Dendritic cell treated with granulocyte-macrophage colony-stimulating factor and Interleukin-4, amounts not matched to agents 40 ng/mL and 50 ng/mL, for 4 days (primary cell): ENCODE measurements at regions not wholly inside any gene's neighbourhood (a gene's known extent, or its start where the extent isn't known, plus 50 kb on each side); places are given as distances from the start of the nearest gene placed in this dataset.
"Not testable (repeated sequence)": the region's sequence is repeated elsewhere in the genome, so short reads cannot be mapped to it uniquely, and the experiment has no call there.

Experiments used
- H3K27ac Mint-ChIP-seq: one replicate; pipeline ENCODE4 v1.8.0; 2022; ENCODE audit warnings: mild to moderate bottlenecking, mixed read lengths
- H3K27me3 Mint-ChIP-seq: one replicate; pipeline ENCODE4 v1.8.0; 2022; ENCODE audit warnings: mild to moderate bottlenecking, mixed read lengths
- H3K36me3 Mint-ChIP-seq: one replicate; pipeline ENCODE4 v1.8.0; 2022; ENCODE audit warnings: low read depth, mixed read lengths
- H3K4me1 Mint-ChIP-seq: one replicate; pipeline ENCODE4 v1.8.0; 2022; ENCODE audit warnings: low read depth, mixed read lengths
- H3K4me3 Mint-ChIP-seq: one replicate; pipeline ENCODE4 v1.8.0; 2022; ENCODE audit warnings: mild to moderate bottlenecking, moderate library complexity, mixed read lengths
- H3K9me3 Mint-ChIP-seq: one replicate; pipeline ENCODE4 v1.8.0; 2022; ENCODE audit warnings: mixed read lengths
- intact Hi-C: fragments of 100-400 bp; cut with micrococcal nuclease; formaldehyde crosslinking; loops from one replicate; pipeline ENCODE4 v1.15.0; 2022

DNA sequence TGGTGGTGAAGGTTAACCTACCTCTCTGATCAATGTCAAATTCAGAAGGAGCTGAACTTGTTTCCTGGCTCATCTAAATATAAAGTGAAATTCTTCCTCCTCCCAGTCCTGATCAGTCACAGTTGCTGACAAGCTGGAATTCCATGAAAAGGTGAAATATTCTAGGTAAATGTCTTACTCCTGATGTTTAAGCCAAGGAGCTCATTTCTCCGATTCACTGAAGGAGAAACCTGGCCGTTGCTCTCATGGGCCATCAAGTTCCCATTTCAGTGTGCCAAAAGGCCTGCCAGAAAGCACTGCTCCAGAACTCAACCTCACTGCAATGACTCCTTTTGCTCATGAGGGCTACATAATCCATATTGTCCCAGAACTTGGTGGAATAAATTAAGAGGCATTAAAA lies 707.5 kb downstream of the GALC start:
- Mint-ChIP-seq H3K36me3 (no peaks in the 10 kb centered on the region), H3K27me3 (no peaks in the 10 kb centered on the region), H3K9me3 (peaks cover 32% of the 10 kb centered on the region), H3K27ac (no peak overlapping the region), H3K4me3 (no peak overlapping the region), H3K4me1 (no peaks in the 10 kb centered on the region)
- intact Hi-C loops, result no loop called here

DNA sequence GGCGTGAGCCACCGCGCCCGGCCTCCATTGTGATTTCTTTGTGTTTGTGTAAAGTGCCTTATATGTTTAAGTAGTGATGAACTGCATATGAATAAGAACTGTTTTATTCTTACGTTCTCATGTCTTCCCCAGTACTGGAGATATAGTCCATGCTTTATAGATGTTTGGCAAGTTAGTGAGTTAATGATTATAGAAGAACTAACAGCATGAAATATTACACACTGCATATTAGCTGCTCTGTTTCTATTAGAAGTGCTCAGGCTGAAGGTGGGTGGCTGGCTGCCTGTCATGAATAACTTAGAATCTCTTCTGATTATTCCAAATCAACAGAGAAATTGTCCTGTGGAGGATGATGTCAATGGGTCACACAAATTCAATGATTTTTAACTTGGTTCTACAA lies 709.4 kb downstream of the GALC start:
- H3K27me3 Mint-ChIP-seq, result no peaks in the 10 kb centered on the region
- H3K4me3 Mint-ChIP-seq, result no peak overlapping the region
- H3K9me3 Mint-ChIP-seq, result peaks cover 15% of the 10 kb centered on the region
- H3K36me3 Mint-ChIP-seq, result no peaks in the 10 kb centered on the region
- H3K4me1 Mint-ChIP-seq, result no peaks in the 10 kb centered on the region
- intact Hi-C loops, result no loop called here
- no peak overlapping the region for H3K27ac Mint-ChIP-seq

DNA sequence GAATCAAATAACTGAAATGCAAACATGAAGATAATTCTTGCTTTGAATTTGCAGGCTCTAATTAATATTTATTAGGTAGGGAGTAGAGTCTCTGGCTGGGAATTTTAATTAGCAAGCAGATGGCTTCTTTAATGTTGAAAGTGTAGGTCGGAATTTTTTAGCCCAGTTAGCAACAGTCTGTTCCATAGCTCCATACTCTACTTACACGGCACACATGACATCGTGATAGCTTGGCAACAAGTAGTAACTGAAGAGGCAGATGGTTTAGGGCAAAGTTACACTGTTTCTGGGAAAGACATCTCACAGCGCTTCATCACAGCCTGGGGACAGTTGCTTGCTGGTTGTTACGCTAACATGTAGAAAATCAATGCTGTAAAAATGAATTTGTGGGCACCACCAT lies 710.7 kb downstream of the GALC start:
- intact Hi-C loops, result no loop called here
- Mint-ChIP-seq H3K36me3 (no peaks in the 10 kb centered on the region), H3K27ac (no peak overlapping the region), H3K4me1 (no peaks in the 10 kb centered on the region), H3K27me3 (no peaks in the 10 kb centered on the region), H3K4me3 (no peak overlapping the region), H3K9me3 (peaks cover 12% of the 10 kb centered on the region)

DNA sequence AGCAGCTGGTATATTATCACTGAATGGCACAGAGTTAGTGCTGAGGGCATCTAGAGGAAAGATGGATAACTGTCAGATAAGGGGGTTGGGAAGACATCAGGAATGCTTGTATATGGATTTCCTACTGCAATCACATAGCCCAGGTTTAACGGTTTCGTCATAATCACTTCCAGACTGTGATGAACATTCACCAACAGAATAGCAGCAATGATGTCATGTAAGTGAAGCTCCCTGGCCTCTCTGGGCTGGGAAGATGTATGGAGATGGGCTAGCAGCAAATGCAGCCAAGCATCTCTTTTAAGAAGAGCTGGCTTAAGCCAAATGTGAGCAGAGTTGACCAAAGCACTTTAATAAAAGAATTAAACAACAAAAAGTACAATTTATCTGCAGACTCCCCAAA lies 714.6 kb downstream of the GALC start:
- no peak overlapping the region for H3K27ac Mint-ChIP-seq
- H3K27me3 Mint-ChIP-seq, result no peaks in the 10 kb centered on the region
- H3K4me1 Mint-ChIP-seq, result no peaks in the 10 kb centered on the region
- peaks cover 10% of the 10 kb centered on the region for H3K9me3 Mint-ChIP-seq
- H3K4me3 Mint-ChIP-seq, result no peak overlapping the region
- no peaks in the 10 kb centered on the region for H3K36me3 Mint-ChIP-seq
- intact Hi-C loops, result no loop called here

DNA sequence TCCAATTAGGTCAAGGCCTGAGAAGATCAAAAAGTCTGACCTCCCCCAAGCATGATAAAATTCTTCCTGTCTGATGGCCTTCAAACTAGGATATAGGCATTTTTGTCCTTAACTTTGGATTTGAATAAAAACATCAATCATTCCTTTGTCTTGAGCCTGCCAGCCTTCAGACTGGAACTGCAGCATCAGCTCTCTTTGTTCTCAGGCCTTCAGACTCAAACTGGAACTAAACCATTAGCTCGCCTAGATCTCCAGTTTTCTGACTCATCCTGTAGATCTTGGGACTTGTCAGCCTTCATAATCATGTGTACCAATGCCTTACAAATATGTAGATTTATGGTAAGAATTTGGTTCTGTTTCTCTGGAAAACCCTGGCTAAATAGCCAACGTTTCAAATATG lies 721.7 kb downstream of the GALC start:
- no peaks in the 10 kb centered on the region for H3K27me3 Mint-ChIP-seq
- no peak overlapping the region for H3K4me3 Mint-ChIP-seq
- intact Hi-C loops, result no loop called here
- no peaks in the 10 kb centered on the region for H3K36me3 Mint-ChIP-seq
- no peak overlapping the region for H3K27ac Mint-ChIP-seq
- no peaks in the 10 kb centered on the region for H3K4me1 Mint-ChIP-seq
- H3K9me3 Mint-ChIP-seq, result peaks cover 51% of the 10 kb centered on the region

DNA sequence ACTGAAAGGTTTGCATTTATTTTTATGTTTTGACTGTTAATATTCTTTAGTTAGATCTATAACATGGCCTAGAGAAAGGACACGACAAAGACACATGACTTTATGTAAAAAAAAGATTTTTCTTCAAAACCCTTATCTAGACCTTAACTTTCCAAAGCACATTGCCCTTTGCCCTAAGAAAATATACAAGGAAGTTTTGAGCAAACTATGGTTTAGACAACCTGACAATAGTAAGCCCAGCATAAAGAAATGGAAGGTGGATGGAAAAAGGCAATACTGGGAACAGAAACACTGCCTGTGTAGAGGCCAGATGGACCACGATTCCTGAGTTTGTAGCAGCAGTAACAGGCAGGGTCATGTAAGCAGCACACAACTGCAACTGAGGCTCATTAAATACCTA lies 724.0 kb downstream of the GALC start:
- H3K4me3 Mint-ChIP-seq, result no peak overlapping the region
- no peaks in the 10 kb centered on the region for H3K27me3 Mint-ChIP-seq
- H3K36me3 Mint-ChIP-seq, result no peaks in the 10 kb centered on the region
- no peak overlapping the region for H3K27ac Mint-ChIP-seq
- intact Hi-C loops, result no loop called here
- H3K4me1 Mint-ChIP-seq, result no peaks in the 10 kb centered on the region
- H3K9me3 Mint-ChIP-seq, result peaks cover 57% of the 10 kb centered on the region

DNA sequence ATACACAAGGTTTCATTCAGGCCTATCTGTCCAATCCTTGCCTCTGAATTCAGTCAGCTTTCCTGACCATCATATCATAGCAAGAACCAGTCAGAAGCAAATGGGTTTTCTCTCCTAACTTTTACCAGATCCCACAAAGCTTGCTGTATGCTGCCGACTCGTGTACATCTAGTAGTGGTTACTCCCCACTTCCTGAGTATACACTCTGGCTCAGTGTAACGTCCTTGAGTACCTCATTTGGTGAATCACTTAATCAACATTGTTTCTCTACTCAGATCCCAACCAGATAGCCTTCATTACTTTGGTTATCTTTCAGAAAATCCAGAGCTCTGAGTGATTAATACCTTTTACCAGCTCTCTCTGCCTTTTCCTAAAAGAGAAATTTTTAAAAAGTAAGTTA lies 728.2 kb downstream of the GALC start:
- Mint-ChIP-seq H3K27me3 (no peaks in the 10 kb centered on the region), H3K9me3 (peaks cover 21% of the 10 kb centered on the region), H3K4me3 (no peak overlapping the region), H3K27ac (no peak overlapping the region), H3K36me3 (no peaks in the 10 kb centered on the region), H3K4me1 (no peaks in the 10 kb centered on the region)
- intact Hi-C loops, result no loop called here

DNA sequence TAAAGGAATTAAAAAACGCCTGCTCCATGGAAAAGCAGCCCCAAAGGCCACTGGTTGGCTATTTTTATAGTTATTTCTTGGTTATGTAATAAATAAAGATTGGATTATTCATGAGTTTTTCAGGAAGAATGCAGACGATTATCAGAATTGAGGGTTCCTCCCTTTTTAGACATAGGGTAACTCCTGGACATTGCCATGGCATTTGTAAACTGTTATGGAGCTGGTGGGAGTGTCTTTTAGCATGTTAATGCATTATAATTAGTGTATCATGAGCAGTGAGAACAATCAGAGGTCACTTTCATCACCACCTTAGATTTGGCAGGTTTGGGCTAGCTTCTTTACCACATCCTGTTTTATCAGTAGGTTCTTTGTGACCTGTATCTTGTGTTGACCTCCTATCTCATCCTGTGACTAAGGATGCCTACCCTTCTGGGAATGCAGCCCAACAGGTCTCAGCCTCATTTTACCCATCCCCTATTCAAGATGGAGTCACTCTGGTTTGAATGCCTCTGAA lies 728.7 kb downstream of the GALC start:
- H3K27me3 Mint-ChIP-seq, result no peaks in the 10 kb centered on the region
- intact Hi-C loops, result no loop called here
- H3K4me1 Mint-ChIP-seq, result no peaks in the 10 kb centered on the region
- no peak overlapping the region for H3K27ac Mint-ChIP-seq
- no peak overlapping the region for H3K4me3 Mint-ChIP-seq
- no peaks in the 10 kb centered on the region for H3K36me3 Mint-ChIP-seq
- H3K9me3 Mint-ChIP-seq, result peaks cover 21% of the 10 kb centered on the region

DNA sequence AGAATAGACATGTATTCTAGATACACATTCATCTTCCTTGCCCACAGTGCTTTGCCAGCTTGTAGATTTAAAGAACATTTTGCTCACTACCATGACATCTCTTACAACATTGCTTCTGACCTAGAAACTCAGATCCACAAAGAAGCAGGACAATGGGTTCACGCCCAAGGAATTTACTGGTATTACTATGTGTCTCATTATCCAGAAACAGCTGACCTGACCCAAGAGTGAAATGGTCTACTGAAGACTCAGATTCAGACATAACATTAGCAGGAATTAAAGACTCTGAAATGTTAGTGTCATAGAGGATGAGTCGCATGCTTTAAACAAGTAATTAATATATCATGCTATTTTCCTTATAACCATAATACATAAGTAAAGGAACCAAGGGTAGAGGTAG lies 731.4 kb downstream of the GALC start:
- Mint-ChIP-seq H3K27ac (no peak overlapping the region), H3K9me3 (peaks cover 34% of the 10 kb centered on the region), H3K27me3 (no peaks in the 10 kb centered on the region), H3K4me3 (no peak overlapping the region), H3K4me1 (no peaks in the 10 kb centered on the region), H3K36me3 (no peaks in the 10 kb centered on the region)
- intact Hi-C loops, result no loop called here

DNA sequence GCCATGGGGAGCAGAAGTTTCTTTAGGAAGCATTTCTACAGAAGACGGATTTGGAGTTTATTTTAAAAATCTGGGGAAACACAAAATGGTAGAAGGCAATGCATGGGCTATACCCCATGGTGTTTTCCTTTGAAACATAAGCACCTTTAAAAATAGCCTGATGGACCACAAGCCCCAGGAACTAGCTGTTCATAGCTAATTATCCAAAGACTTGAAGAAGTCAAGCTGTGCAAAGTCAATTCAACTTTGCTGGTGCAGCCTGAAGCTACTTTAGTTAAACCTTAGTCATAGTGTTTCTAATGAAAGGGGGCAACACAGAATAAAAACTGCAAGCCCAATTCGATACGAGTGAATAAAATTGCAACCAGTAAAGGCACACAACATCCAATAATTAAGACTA lies 732.5 kb downstream of the GALC start:
- H3K27ac Mint-ChIP-seq, result no peak overlapping the region
- H3K4me3 Mint-ChIP-seq, result no peak overlapping the region
- H3K4me1 Mint-ChIP-seq, result no peaks in the 10 kb centered on the region
- intact Hi-C loops, result no loop called here
- no peaks in the 10 kb centered on the region for H3K27me3 Mint-ChIP-seq
- H3K36me3 Mint-ChIP-seq, result no peaks in the 10 kb centered on the region
- peaks cover 30% of the 10 kb centered on the region for H3K9me3 Mint-ChIP-seq

DNA sequence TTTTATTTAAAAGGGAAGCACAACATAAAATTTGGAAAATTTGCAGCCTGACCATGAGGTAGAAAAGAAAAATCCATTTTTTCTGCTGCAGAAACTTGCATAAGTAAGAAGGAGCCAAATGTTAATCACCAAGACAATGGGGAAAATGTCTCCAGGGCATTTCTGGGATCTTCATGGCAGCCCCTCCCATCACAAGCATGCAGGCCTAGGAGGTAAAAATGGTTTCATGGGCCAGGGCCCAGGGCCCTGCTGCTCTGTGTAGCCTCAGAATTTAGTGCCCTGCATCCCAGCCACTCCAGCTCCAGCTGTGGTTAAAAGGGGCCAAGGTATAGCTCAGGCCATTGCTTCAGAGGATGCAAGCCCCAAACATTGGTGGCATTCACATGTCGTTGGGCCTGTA lies 735.6 kb downstream of the GALC start:
- Mint-ChIP-seq H3K27ac (no peak overlapping the region), H3K27me3 (no peaks in the 10 kb centered on the region), H3K36me3 (no peaks in the 10 kb centered on the region), H3K4me3 (no peak overlapping the region), H3K9me3 (peaks cover 38% of the 10 kb centered on the region), H3K4me1 (no peaks in the 10 kb centered on the region)
- intact Hi-C loops, result no loop called here

DNA sequence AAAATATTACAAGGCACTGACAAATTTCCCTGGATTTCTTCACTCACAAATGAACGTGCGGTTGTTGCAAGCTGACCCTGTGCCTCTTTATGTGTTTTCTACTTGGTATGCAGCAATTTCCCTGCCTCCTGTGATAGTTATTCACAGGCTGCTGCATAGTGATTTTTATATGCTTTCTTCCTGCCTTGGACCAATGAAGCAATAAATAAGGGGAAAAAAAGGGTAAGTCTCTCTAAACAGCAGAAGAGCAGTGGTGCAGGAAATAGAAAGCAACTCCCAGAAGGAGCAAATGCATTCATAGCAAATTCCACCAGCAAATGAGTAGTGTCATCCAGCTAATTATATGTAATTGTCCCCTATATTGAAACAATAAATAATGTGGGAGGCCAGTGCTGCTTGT lies 737.9 kb downstream of the GALC start:
- Mint-ChIP-seq H3K27ac (no peak overlapping the region), H3K4me1 (no peaks in the 10 kb centered on the region), H3K4me3 (no peak overlapping the region), H3K9me3 (peaks cover 36% of the 10 kb centered on the region), H3K27me3 (no peaks in the 10 kb centered on the region), H3K36me3 (no peaks in the 10 kb centered on the region)
- intact Hi-C loops, result no loop called here

DNA sequence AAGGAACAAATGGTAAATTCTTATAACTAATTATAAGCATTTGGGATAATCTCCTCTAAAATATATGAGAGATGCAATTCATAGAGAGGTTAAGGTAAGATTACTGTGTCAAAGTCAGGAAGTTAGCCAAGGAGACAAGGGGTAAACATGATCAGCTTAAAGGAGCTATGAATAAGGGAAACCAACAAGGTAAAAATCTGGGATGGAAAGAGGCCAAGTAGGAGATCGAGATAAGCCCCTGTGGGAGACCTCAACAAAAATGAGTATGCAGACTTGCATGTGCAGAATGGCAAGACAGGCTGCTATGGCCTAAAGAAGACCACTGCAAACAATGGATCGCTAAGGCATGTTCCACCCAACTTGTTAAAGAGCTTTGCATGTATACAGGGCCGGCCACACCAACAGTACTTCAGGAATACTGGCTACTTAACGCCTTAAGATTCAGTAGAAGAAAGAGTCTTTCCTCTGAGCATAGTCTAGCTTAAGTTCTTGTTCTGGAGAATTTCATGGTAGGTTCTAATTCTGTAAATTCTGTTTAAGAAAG lies 738.6 kb downstream of the GALC start:
- Mint-ChIP-seq H3K36me3 (no peaks in the 10 kb centered on the region), H3K9me3 (peaks cover 29% of the 10 kb centered on the region), H3K4me1 (no peaks in the 10 kb centered on the region), H3K4me3 (no peak overlapping the region), H3K27me3 (no peaks in the 10 kb centered on the region), H3K27ac (no peak overlapping the region)
- intact Hi-C loops, result no loop called here

DNA sequence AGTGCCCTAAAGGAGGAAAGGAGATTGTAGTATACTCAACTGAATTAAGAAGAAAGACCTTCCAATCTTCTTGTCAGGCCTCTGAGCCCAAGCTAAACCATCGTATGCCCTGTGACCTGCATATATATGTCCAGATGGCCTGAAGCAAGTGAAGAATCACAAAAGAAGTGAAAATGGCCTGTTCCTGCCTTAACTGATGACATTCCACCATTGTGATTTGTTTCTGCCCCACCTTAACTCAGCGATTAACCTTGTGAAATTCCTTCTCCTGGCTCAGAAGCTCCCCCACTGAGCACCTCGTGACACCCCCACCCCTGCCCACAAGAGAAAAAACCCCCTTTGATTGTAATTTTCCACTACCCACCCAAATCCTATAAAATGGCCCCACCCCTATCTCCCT lies 739.2 kb downstream of the GALC start:
- H3K4me3 Mint-ChIP-seq, H3K27me3 Mint-ChIP-seq, intact Hi-C loops, H3K4me1 Mint-ChIP-seq, H3K36me3 Mint-ChIP-seq, H3K27ac Mint-ChIP-seq: not testable (repeated sequence)
- peaks cover 23% of the 10 kb centered on the region for H3K9me3 Mint-ChIP-seq

DNA sequence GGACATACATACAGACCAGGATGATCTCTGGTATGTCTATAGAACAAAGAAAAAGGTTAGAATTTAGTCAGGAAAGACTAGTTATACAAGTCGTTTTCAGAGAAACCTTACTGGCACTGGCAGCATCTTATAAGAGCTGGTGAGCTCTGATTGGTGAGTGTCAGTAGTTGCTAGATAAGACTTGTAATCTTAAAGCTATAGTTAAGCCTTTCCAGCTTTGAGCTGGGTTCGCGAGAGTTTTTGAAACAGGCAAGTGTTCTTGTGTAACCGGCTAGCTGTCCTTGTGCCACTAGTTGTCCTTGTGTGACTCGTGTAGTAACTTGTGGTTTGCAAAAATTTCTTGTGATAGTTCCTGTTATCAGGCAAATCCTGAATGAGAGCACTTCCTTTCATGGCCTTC lies 740.9 kb downstream of the GALC start:
- intact Hi-C loops, result no loop called here
- Mint-ChIP-seq H3K36me3 (no peaks in the 10 kb centered on the region), H3K4me1 (no peaks in the 10 kb centered on the region), H3K4me3 (no peak overlapping the region), H3K27me3 (no peaks in the 10 kb centered on the region), H3K9me3 (peaks cover 13% of the 10 kb centered on the region), H3K27ac (no peak overlapping the region)
